ENCODE measurements at regions not wholly inside any gene's neighbourhood (a gene's known extent, or its start where the extent isn't known, plus 50 kb on each side); places are given as distances from the start of the nearest gene placed in this dataset.

GRCh38 chr6:47135772-47136171 lies 93.6 kb upstream of the ADGRF1 start (continued):
- TF ChIP-seq ZNF281 (CRISPR knock-in tag; IDR thresholded peaks at IDR 0.05; ENCODE audit: borderline replicate concordance) (peak; percentile 61; the same call in 1 of the 2 replicates), ZUFSP (CRISPR knock-in tag; IDR thresholded peaks at IDR 0.05; ENCODE audit: borderline replicate concordance) (no peak), ZNF747 (CRISPR knock-in tag; IDR thresholded peaks at IDR 0.05; ENCODE audit: borderline replicate concordance) (no peak), THAP8 (CRISPR knock-in tag; IDR thresholded peaks at IDR 0.05; ENCODE audit: borderline replicate concordance) (no peak), SMC3 (IDR thresholded peaks at IDR 0.05; ENCODE audit: low read length) (peak; percentile 38; the same call in 1 of the 2 replicates), ZNF326 (CRISPR knock-in tag; IDR thresholded peaks at IDR 0.05; ENCODE audit: borderline replicate concordance) (no peak), FOXA3 (CRISPR knock-in tag; IDR thresholded peaks at IDR 0.05) (peak; percentile 94), SP4 (CRISPR knock-in tag; IDR thresholded peaks at IDR 0.05) (no peak), GMEB1 (CRISPR knock-in tag; IDR thresholded peaks at IDR 0.05; ENCODE audit: borderline replicate concordance) (no peak), JUND (CRISPR knock-in tag; IDR thresholded peaks at IDR 0.05) (0 out of 2 replicates have a peak, but pooled peaks have one; percentile 21), ZNF572 (CRISPR knock-in tag; IDR thresholded peaks at IDR 0.05) (no peak), ELF4 (CRISPR knock-in tag; IDR thresholded peaks at IDR 0.05; ENCODE audit: borderline replicate concordance) (no peak), TERF1 (CRISPR knock-in tag; IDR thresholded peaks at IDR 0.05) (no peak), ZNF710 (CRISPR knock-in tag; IDR thresholded peaks at IDR 0.05; ENCODE audit: borderline replicate concordance) (no peak), CBX2 (IDR thresholded peaks at IDR 0.05; ENCODE audit: low read depth, low read length) (no peak), CBX2 (CRISPR knock-in tag; IDR thresholded peaks at IDR 0.05; ENCODE audit: low read depth) (no peak), ZNF296 (CRISPR knock-in tag; conservative IDR thresholded peaks at IDR 0.05) (no peak), ZNF354B (CRISPR knock-in tag; IDR thresholded peaks at IDR 0.05) (no peak), EED (CRISPR knock-in tag; IDR thresholded peaks at IDR 0.05) (no peak), TCF7L2 (IDR thresholded peaks at IDR 0.05; ENCODE audit: low read depth, low read length) (peak; percentile 61), ZNF33B (CRISPR knock-in tag; IDR thresholded peaks at IDR 0.05) (no peak)
